ENCODE measurements at regions not wholly inside any gene's neighbourhood (a gene's known extent, or its start where the extent isn't known, plus 50 kb on each side); places are given as distances from the start of the nearest gene placed in this dataset.

GRCh38 chr7:80039251-80039884, 95.3 kb upstream of the GNAI1 start:
- POLR2A ChIA-PET = no interaction called here

DNA sequence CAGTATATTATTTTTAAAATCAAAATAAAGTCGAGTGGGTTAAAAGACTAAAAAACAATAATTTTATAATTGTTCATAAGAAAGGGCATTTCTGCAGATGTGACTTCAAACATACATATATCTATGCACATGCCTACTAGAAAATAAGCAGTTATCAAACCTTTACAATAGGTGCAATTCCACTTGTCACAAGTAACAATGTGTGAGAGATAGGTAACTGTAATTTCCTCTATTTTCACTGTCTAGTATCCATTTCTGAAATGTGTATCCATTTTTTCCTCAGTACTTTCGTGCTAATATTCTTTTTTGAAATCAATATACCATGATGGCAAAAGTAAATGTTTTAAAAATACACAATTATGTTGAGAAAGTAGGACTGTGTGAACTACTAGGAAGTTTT, 96.9 kb upstream of the GNAI1 start:
- intact Hi-C loops (cut with DNase I, micrococcal nuclease) = no loop called here
- Mint-ChIP-seq H3K4me1 (ENCODE audit: low read depth) (no peaks in the 10 kb centered on the region), H3K4me3 (no peak overlapping the region), H3K27ac (no peak overlapping the region), H3K27me3 (no peaks in the 10 kb centered on the region), H3K9me3 (no peaks in the 10 kb centered on the region), H3K36me3 (ENCODE audit: low read depth) (no peaks in the 10 kb centered on the region)
- Histone ChIP-seq H3K36me3 (ENCODE audit: insufficient read depth, low read length) (no peaks in the 10 kb centered on the region), H3K27ac (ENCODE audit: low read depth in 1 of 2, low read length in 2 of 2) (no peak overlapping the region), H3K9me3 (ENCODE audit: control insufficient read depth in 1 of 2, insufficient read depth in 1 of 2, low read length in 2 of 2) (no peaks in the 10 kb centered on the region), H3K27me3 (ENCODE audit: control insufficient read depth in 1 of 2, insufficient read depth in 2 of 2, low read length in 2 of 2) (no peaks in the 10 kb centered on the region), H3K4me1 (ENCODE audit: insufficient read depth, low read length) (no peaks in the 10 kb centered on the region), H3K4me3 (ENCODE audit: low read length) (no peak overlapping the region)
- CTCF ChIA-PET = no interaction called here
- no peak for ATAC-seq (ENCODE audit: poor library complexity)
- no peak for DNase-seq
- TF ChIP-seq CTCF (IDR thresholded peaks at IDR 0.05) = no peak
- POLR2A ChIA-PET = no interaction called here

More at GRCh38 chr7:80039251-80039884, 95.3 kb upstream of the GNAI1 start:
- no peaks in the 10 kb centered on the region for H3K27me3 ChIP-seq (ENCODE audit: control insufficient read depth in 1 of 2, insufficient read depth in 2 of 2, low read length in 2 of 2)
- no peak for ATAC-seq (ENCODE audit: poor library complexity)
- no peak for DNase-seq
- Mint-ChIP-seq H3K27me3 (no peaks in the 10 kb centered on the region), H3K4me3 (no peak overlapping the region), H3K36me3 (ENCODE audit: low read depth) (no peaks in the 10 kb centered on the region), H3K4me1 (ENCODE audit: low read depth) (no peaks in the 10 kb centered on the region), H3K9me3 (no peaks in the 10 kb centered on the region), H3K27ac (no peak overlapping the region)
- peaks cover 0 to 1% of the 10 kb centered on the region in 2 experiments for H3K9me3 ChIP-seq (ENCODE audit: control insufficient read depth in 1 of 2, insufficient read depth in 1 of 2, low read length in 2 of 2)
- no peak overlapping the region for H3K4me3 ChIP-seq (ENCODE audit: low read length)
- intact Hi-C loops (cut with DNase I, micrococcal nuclease) = no loop called here
- no peaks in the 10 kb centered on the region for H3K4me1 ChIP-seq (ENCODE audit: insufficient read depth, low read length)
- TF ChIP-seq CTCF (IDR thresholded peaks at IDR 0.05) = no peak
- no peak overlapping the region for H3K27ac ChIP-seq (ENCODE audit: low read depth in 1 of 2, low read length in 2 of 2)
- CTCF ChIA-PET = no interaction called here
- no peaks in the 10 kb centered on the region for H3K36me3 ChIP-seq (ENCODE audit: insufficient read depth, low read length)

GRCh38 chr7:80036107-80036506, 98.5 kb upstream of the GNAI1 start:
- no peaks in the 10 kb centered on the region for H3K36me3 ChIP-seq (ENCODE audit: insufficient read depth, low read length)
- no peaks in the 10 kb centered on the region for H3K4me1 ChIP-seq (ENCODE audit: insufficient read depth, low read length)
- Mint-ChIP-seq H3K9me3 (no peaks in the 10 kb centered on the region), H3K36me3 (ENCODE audit: low read depth) (no peaks in the 10 kb centered on the region), H3K27me3 (no peaks in the 10 kb centered on the region), H3K4me3 (no peak overlapping the region), H3K4me1 (ENCODE audit: low read depth) (no peaks in the 10 kb centered on the region), H3K27ac (no peak overlapping the region)
- H3K27me3 ChIP-seq (ENCODE audit: control insufficient read depth in 1 of 2, insufficient read depth in 2 of 2, low read length in 2 of 2) = no peaks in the 10 kb centered on the region
- DNase-seq (no peak), ATAC-seq (ENCODE audit: poor library complexity) (no peak)
- TF ChIP-seq CTCF (IDR thresholded peaks at IDR 0.05) = no peak
- CTCF ChIA-PET = no interaction called here
- intact Hi-C loops (cut with DNase I, micrococcal nuclease) = no loop called here
- no peak overlapping the region for H3K27ac ChIP-seq (ENCODE audit: low read depth in 1 of 2, low read length in 2 of 2)
- H3K9me3 ChIP-seq (ENCODE audit: control insufficient read depth in 1 of 2, insufficient read depth in 1 of 2, low read length in 2 of 2) = no peaks in the 10 kb centered on the region
- H3K4me3 ChIP-seq (ENCODE audit: low read length) = no peak overlapping the region
- POLR2A ChIA-PET = no interaction called here

All from CD4-positive, alpha-beta T cell (primary cell).